COLO829 (cell line): ENCODE measurements at regions not wholly inside any gene's neighbourhood (a gene's known extent, or its start where the extent isn't known, plus 50 kb on each side); places are given as distances from the start of the nearest gene placed in this dataset.

Experiments
- DNase-seq: peaks from one replicate; pipeline ENCODE4 v3.0.0; 2012; ENCODE audit warnings: low spot score

- DNase-seq, result no peak
Observed at GRCh38 chr3:21357241-21357640, 393.8 kb downstream of the ZNF385D start.

DNA sequence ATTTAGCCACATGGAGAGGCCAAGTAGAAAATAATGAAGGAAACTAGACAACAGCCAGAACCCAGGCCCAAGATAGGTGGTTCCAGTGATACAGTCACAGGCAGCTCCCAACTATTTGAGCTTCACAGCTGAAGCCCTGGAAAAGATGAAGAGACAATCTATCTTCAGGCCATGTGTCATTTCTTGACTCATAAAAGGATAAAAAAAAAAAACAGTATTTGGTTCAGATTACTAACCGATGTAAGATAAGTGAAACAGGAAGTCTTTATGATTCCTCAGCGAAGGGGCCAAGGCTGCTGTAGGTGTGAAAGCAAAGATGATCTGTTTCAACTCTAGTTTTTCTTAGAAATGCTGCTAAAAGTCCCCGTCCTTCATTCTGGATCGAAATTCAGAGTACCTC is 394.6 kb downstream of the ZNF385D start:
- DNase-seq, result no peak

- DNase-seq, result no peak
Observed at GRCh38 chr3:21345382-21345976, 405.5 kb downstream of the ZNF385D start.

- DNase-seq, result no peak
Observed at GRCh38 chr3:21331857-21332256, 419.2 kb downstream of the ZNF385D start.

GRCh38 chr3:21331321-21331720 is 419.7 kb downstream of the ZNF385D start:
- DNase-seq, result no peak

- DNase-seq, result no peak
Observed at GRCh38 chr3:21330293-21330692, 420.7 kb downstream of the ZNF385D start.

- no peak for DNase-seq
Observed at GRCh38 chr3:21328711-21329390, 422.2 kb downstream of the ZNF385D start.

DNA sequence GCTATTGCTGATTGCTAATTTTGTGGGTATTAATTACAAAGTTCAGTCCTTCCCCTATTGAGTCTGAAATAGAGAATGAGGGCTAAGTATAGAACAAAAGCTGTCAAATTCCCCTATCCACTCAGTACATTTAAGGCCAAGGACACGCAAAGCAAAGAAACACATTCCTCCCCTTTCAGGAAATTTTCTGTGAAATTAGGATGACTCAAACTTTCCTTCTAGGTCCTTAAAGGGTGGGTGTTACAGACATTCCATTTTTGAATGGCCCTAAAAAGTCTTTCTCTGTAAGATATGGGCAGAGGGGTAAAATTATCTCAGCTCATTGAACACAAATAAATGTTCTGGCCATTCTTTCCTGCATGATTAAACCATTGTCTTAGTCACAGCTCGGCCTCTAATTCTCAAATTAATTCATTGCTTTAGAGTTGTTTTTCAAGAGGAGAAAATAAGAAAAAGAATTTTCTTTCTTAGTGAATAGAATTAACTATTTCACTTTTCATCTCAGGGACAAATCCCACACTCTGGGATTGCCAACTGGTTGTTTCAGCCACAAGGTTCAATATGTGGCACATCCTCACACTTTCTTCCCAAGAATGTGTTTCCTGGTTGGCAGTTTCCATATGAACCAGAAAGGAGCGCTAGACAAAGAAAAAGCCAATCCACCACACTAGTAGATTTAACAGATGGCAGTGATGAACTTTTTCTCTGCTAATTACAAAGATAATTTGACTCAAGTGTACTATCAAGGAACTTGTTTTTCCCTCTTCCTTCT is 424.1 kb downstream of the ZNF385D start:
- DNase-seq, result peak; percentile 2

DNA sequence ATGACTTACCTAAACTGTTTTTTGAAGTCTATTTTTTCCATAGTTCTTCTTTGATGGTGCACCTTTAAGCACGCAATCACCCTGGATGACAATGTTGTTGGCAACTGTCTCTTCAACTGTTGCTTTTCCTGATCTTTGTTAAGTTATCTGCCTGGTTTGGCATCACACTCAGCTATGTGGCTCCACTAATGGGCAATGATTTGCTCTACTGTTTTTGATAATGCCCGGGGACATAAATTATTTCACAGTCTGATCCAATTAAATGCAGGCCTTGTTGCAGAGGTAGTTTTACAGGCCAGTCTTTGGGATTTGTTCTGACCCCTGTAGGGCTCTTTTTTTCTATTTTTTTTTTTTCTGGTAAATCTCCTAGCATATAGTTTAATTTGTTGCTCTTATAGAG is 436.3 kb downstream of the ZNF385D start:
- no peak for DNase-seq

DNA sequence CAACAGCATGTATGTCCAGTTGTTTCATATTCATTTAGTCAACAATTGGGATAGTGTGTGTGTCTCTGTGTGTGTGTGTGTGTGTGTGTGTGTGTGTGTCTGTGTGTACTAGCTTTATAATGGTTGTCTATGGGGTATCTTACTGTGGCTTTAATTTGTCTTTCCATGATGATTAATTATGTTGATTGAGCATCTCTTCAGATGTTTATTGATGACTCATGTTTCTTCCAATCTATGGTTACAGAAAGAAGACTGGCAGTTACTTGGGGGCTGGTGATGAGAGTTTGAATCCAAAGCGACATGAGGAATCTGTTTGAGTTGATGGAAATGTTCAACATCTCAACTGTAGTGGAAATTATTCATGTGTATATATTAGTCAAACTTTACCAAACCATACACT is 440.1 kb downstream of the ZNF385D start:
- DNase-seq, result no peak

GRCh38 chr3:21310161-21310560 is 440.8 kb downstream of the ZNF385D start:
- no peak for DNase-seq

GRCh38 chr3:21297304-21297703 is 453.7 kb downstream of the ZNF385D start:
- DNase-seq, result no peak

DNA sequence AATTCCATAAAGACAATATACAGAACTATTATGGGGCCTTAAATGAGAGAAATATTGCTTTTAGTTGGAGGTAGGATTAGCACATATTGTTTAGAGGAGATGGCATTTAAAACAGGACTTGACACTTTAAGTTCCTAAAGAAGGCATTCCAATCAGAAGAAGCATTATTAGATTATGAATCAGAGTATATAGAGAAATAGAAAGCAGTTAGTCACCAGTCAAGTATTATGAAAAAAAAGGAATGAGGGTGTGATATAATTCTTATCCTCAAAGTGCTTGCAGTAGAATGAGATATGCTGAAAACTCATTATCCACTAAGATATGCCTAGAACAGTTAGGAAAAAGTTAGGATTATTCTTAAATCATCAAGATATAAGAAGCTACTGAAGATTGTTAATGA is 456.2 kb downstream of the ZNF385D start:
- DNase-seq, result no peak

GRCh38 chr3:21292971-21293370 is 458.0 kb downstream of the ZNF385D start:
- no peak for DNase-seq

GRCh38 chr3:21290557-21290956 is 460.5 kb downstream of the ZNF385D start:
- no peak for DNase-seq

GRCh38 chr3:21274079-21274571 is 476.9 kb downstream of the ZNF385D start:
- no peak for DNase-seq

GRCh38 chr3:21273259-21274025 is 477.6 kb downstream of the ZNF385D start:
- DNase-seq, result no peak

- DNase-seq, result no peak
Observed at GRCh38 chr3:21271606-21272016, 479.4 kb downstream of the ZNF385D start.

GRCh38 chr3:21269882-21270281 is 481.1 kb downstream of the ZNF385D start:
- DNase-seq, result no peak

DNA sequence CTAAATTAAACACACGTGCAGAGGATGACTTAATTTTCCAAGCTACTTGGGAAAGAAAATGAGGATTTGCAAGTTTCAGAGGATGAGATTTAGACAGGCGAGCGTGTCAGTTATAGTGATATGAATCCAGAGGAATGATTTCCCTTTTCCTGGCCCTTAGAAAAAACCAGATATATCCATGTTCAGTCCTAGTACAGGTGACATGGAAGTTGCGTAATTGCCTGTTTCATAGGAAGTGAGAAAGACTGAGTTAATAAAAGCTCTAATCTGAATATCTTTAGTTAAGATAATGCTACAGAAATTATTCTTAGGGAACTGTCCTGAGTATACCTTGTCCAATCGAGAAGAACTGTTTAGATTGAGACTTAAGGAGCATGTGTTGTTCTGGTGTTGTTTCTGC is 490.5 kb downstream of the ZNF385D start:
- DNase-seq, result no peak

- no peak for DNase-seq
Observed at GRCh38 chr3:21259896-21260295, 491.1 kb downstream of the ZNF385D start.

GRCh38 chr3:21256932-21257331 is 494.1 kb downstream of the ZNF385D start:
- DNase-seq, result no peak
